ENCODE measurements at regions not wholly inside any gene's neighbourhood (a gene's known extent, or its start where the extent isn't known, plus 50 kb on each side); places are given as distances from the start of the nearest gene placed in this dataset.

DNA sequence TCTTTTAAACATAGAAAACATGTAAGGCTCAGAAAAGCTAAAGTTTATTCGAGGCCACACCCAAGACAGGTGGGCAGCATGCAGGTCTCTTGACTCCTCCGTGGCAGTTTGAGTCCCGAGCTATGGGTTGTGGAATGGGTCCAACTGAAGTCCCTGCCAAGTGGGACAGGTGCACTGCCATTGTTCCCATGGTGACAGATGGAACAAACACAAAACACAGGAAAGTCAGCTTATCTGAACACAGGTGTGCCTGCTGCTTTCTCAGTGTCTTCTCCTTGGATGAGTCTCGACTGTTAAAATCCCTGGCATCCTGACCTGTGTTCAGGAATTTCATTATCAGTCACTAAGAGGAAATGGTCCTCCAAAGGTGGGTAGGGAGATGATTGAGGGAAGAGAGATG, 99.0 kb upstream of the RAB4A start:
- TF ChIP-seq, protein P1, sequence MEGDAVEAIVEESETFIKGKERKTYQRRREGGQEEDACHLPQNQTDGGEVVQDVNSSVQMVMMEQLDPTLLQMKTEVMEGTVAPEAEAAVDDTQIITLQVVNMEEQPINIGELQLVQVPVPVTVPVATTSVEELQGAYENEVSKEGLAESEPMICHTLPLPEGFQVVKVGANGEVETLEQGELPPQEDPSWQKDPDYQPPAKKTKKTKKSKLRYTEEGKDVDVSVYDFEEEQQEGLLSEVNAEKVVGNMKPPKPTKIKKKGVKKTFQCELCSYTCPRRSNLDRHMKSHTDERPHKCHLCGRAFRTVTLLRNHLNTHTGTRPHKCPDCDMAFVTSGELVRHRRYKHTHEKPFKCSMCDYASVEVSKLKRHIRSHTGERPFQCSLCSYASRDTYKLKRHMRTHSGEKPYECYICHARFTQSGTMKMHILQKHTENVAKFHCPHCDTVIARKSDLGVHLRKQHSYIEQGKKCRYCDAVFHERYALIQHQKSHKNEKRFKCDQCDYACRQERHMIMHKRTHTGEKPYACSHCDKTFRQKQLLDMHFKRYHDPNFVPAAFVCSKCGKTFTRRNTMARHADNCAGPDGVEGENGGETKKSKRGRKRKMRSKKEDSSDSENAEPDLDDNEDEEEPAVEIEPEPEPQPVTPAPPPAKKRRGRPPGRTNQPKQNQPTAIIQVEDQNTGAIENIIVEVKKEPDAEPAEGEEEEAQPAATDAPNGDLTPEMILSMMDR (conservative IDR thresholded peaks at IDR 0.05), result no peak
- TF ChIP-seq ZFX (IDR thresholded peaks at IDR 0.05), result no peak

Data from C4-2B (cell line).